GM18511 (cell line): ENCODE measurements at regions not wholly inside any gene's neighbourhood (a gene's known extent, or its start where the extent isn't known, plus 50 kb on each side); places are given as distances from the start of the nearest gene placed in this dataset.

ENCODE experiments used
- ATAC-seq: cut with Tn5 transposase; IDR thresholded peaks from one replicate; pipeline ENCODE4 v1.9.1; 2021; ENCODE audit warnings: mild to moderate bottlenecking, moderate library complexity; ENCODE audit not compliant: unreplicated experiment

- ATAC-seq, result no peak
Measured at GRCh38 chr3:152185891-152186630, 82.7 kb upstream of the MBNL1 start.

- ATAC-seq, result no peak
Measured at GRCh38 chr3:152190636-152191183, 78.0 kb upstream of the MBNL1 start.

GRCh38 chr3:152192050-152192449 lies 76.7 kb upstream of the MBNL1 start:
- no peak for ATAC-seq

GRCh38 chr3:152192936-152193672 lies 75.6 kb upstream of the MBNL1 start:
- no peak for ATAC-seq

- ATAC-seq, result peak; percentile 47
Measured at GRCh38 chr3:152193673-152194267, 75.0 kb upstream of the MBNL1 start.

GRCh38 chr3:152195206-152195605 lies 73.5 kb upstream of the MBNL1 start:
- no peak for ATAC-seq

GRCh38 chr3:152196782-152197181 lies 71.9 kb upstream of the MBNL1 start:
- peak; percentile 70 for ATAC-seq

GRCh38 chr3:152197451-152197850 lies 71.3 kb upstream of the MBNL1 start:
- peak; percentile 35 for ATAC-seq

GRCh38 chr3:152197937-152198336 lies 70.8 kb upstream of the MBNL1 start:
- ATAC-seq, result peak; percentile 27

- no peak for ATAC-seq
Measured at GRCh38 chr3:152198665-152199064, 70.1 kb upstream of the MBNL1 start.

GRCh38 chr3:152199102-152199840 lies 69.5 kb upstream of the MBNL1 start:
- ATAC-seq, result peak; percentile 28

- ATAC-seq, result no peak
Measured at GRCh38 chr3:152200476-152201420, 68.0 kb upstream of the MBNL1 start.

- ATAC-seq, result peak; percentile 30
Measured at GRCh38 chr3:152202976-152203626, 65.6 kb upstream of the MBNL1 start.

GRCh38 chr3:152203652-152204051 lies 65.1 kb upstream of the MBNL1 start:
- no peak for ATAC-seq

- no peak for ATAC-seq
Measured at GRCh38 chr3:152204218-152204617, 64.5 kb upstream of the MBNL1 start.

GRCh38 chr3:152205097-152205593 lies 63.6 kb upstream of the MBNL1 start:
- ATAC-seq, result peak; percentile 60

GRCh38 chr3:152206243-152206760 lies 62.4 kb upstream of the MBNL1 start:
- no peak for ATAC-seq

GRCh38 chr3:152208439-152208838 lies 60.3 kb upstream of the MBNL1 start:
- ATAC-seq, result no peak

GRCh38 chr3:152209060-152209459 lies 59.7 kb upstream of the MBNL1 start:
- no peak for ATAC-seq
